Erythroblast (primary cell): ENCODE measurements at regions not wholly inside any gene's neighbourhood (a gene's known extent, or its start where the extent isn't known, plus 50 kb on each side); places are given as distances from the start of the nearest gene placed in this dataset.

ENCODE experiments used
- GATA1 ChIP-seq: IDR thresholded peaks from 2 replicates; pipeline ENCODE4 v1.6.1; 2011; ENCODE audit warnings: low read depth, mild to moderate bottlenecking, control low read depth, low read length, moderate library complexity
- POLR2A ChIP-seq: IDR thresholded peaks from 2 replicates; pipeline ENCODE4 v1.6.1; 2011; ENCODE audit warnings: mild to moderate bottlenecking, low read length

GRCh38 chr3:113063126-113063894 lies 72.5 kb downstream of the GTPBP8 start:
- TF ChIP-seq POLR2A (no peak), GATA1 (no peak)
